OCI-M1 (cell line): ENCODE measurements at regions not wholly inside any gene's neighbourhood (a gene's known extent, or its start where the extent isn't known, plus 50 kb on each side); places are given as distances from the start of the nearest gene placed in this dataset.
A peak's percentile ranks its signal among the peaks of the same experiment; 100 is the strongest.

ENCODE experiments used
- DNase-seq: peaks from one replicate; lab custom pipeline; 2025; lab: John Stamatoyannopoulos, UW

- no peak for DNase-seq
These were observed 58.9 kb downstream of the NUDT11 start for GRCh38 chrX:51437521-51437920.

GRCh38 chrX:51435101-51435500 is 61.3 kb downstream of the NUDT11 start:
- DNase-seq, result no peak

GRCh38 chrX:51421972-51422597 is 74.3 kb downstream of the NUDT11 start:
- no peak for DNase-seq

- peak; percentile 49 for DNase-seq
These were observed 75.8 kb downstream of the NUDT11 start for GRCh38 chrX:51420610-51421009.

- no peak for DNase-seq
These were observed 75.8 kb downstream of the NUDT10 start for GRCh38 chrX:51408462-51408861.

GRCh38 chrX:51407520-51408409 is 75.1 kb downstream of the NUDT10 start:
- no peak for DNase-seq

GRCh38 chrX:51406688-51407519 is 74.3 kb downstream of the NUDT10 start:
- DNase-seq, result no peak

- DNase-seq, result no peak
These were observed 71.8 kb downstream of the NUDT10 start for GRCh38 chrX:51404445-51404844.

- no peak for DNase-seq
These were observed 63.4 kb downstream of the NUDT10 start for GRCh38 chrX:51395810-51396728.

GRCh38 chrX:51395480-51395809 is 62.8 kb downstream of the NUDT10 start:
- DNase-seq, result no peak
